ENCODE measurements at regions not wholly inside any gene's neighbourhood (a gene's known extent, or its start where the extent isn't known, plus 50 kb on each side); places are given as distances from the start of the nearest gene placed in this dataset.

GRCh38 chr4:20641976-20642375 is 58.3 kb upstream of the PACRGL start:
- no peak for DNase-seq (ENCODE audit: low spot score)

- no peak for DNase-seq (ENCODE audit: low spot score)
Measured at GRCh38 chr4:20643631-20644030, 56.6 kb upstream of the PACRGL start.

- DNase-seq (ENCODE audit: low spot score) = peak; percentile 6
Measured at GRCh38 chr4:20645236-20645635, 55.0 kb upstream of the PACRGL start.

GRCh38 chr4:20646287-20646686 is 54.0 kb upstream of the PACRGL start:
- no peak for DNase-seq (ENCODE audit: low spot score)
